KOPT-K1 (cell line): ENCODE measurements at regions not wholly inside any gene's neighbourhood (a gene's known extent, or its start where the extent isn't known, plus 50 kb on each side); places are given as distances from the start of the nearest gene placed in this dataset.

Source experiments
- H3K27ac ChIP-seq: fragments of 200-600 bp; sonication (generic); 2 replicates; pipeline ENCODE4 v1.5.1; 2016; ENCODE audit warnings: antibody characterized with exemption, mild to moderate bottlenecking, low read depth, low read length; ENCODE audit not compliant: poor library complexity, severe bottlenecking
- H3K36me3 ChIP-seq: fragments of 200-600 bp; sonication (generic); 2 replicates; pipeline ENCODE4 v1.5.1; 2017; ENCODE audit warnings: antibody characterized with exemption, mild to moderate bottlenecking, low read length, moderate library complexity; ENCODE audit not compliant: insufficient read depth
- H3K9me3 ChIP-seq: fragments of 200-600 bp; sonication (generic); 2 replicates; pipeline ENCODE4 v1.5.1; 2017; ENCODE audit warnings: antibody characterized with exemption, low read length, mild to moderate bottlenecking; ENCODE audit not compliant: insufficient read depth, poor library complexity, severe bottlenecking

DNA sequence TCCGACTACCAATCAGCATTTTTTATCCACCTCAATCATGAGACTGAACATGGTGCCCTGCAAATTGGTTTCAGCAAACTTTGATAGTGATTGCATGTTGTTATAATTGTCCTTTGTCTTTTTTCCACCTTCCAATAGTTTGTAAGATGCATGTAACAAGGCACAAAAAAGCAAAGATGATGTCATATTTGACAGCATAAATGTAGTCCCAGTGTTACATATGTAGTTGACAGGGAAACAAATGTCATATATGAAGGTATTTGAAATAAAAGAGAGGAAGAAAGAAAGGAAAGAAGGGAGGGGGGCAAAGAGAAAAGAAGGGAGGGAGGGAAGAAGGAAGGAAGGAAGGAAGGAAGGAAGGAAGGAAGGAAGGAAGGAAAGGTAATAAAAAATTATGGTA, 441.7 kb upstream of the CPEB2 start:
- no peaks in the 10 kb centered on the region for H3K9me3 ChIP-seq
- no peak overlapping the region for H3K27ac ChIP-seq
- no peaks in the 10 kb centered on the region for H3K36me3 ChIP-seq

DNA sequence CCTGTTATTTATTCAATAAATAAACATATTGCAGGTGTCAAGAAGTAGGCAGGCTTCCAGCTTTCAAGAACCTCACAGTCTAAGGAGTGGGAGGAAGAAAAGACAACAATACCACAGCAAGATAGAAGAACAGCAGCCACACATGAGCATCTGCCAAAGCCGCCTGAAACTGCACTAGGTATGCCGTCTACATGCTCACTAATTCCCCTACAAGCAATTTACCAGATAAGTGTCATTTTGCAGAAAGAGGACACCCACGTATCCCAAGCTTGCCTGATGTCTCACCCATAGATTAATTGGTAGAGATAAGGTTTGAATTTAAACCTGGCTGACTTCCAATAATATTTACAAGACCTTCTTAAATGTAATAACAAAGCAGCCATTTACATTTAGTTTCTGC, 439.4 kb upstream of the CPEB2 start:
- no peak overlapping the region for H3K27ac ChIP-seq
- no peaks in the 10 kb centered on the region for H3K36me3 ChIP-seq
- no peaks in the 10 kb centered on the region for H3K9me3 ChIP-seq

DNA sequence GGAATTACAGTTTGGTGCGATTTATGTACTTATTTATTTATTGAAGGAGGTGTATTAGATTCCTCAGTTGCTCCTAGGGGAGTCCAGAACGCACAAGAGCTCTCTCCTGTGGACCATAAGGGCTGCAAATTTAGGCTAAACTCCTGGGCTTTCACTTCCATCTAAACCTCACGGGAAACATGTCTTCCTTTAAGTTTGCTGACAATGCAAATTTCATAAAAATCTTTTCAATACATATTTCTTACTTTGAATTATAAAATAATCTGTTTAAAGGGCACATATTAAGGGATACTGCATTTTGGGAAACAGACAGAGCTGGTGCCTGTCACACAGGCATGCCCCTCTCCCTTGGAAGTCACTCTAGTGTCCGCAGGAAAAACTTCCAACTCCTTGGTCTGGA, 438.0 kb upstream of the CPEB2 start:
- no peak overlapping the region for H3K27ac ChIP-seq
- no peaks in the 10 kb centered on the region for H3K36me3 ChIP-seq
- H3K9me3 ChIP-seq = no peaks in the 10 kb centered on the region

DNA sequence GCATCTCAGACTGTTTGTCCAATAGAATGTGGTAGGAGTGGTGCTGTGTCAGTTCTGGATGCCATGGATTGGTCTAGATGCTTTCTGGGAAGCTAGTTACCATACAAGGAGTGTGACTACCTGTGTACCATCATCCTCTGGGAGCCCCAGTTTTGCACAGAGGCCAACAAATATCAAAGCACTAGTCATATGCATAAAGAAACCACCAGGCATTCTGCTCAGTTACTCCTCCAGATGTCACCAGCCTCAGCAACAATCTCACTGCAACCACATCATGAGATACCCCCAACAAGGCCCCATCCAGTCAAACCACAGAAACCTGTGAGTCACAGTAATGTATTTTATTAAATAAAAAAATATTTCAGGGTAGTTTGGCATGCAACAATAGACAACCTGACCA, 435.8 kb upstream of the CPEB2 start:
- H3K9me3 ChIP-seq = no peaks in the 10 kb centered on the region
- H3K36me3 ChIP-seq = no peaks in the 10 kb centered on the region
- no peak overlapping the region for H3K27ac ChIP-seq

DNA sequence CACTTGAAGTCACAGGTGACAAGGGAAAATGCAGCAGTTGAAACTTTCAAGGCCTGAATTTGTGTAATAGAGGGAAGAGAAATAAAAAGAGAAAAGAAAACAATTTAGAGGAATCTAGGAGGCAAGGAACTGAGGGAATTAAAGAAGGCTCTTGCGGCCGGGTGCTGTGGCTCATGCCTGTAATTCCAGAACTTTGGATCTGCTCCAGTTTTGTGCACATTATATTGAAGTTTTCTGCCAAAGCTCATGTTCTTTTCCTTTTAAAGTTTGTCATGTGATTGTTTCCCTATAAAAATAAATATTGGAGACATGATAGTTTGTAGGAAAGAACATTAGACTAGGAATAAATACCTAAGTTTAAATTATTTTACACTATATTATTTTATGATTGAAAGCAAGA, 433.9 kb upstream of the CPEB2 start:
- no peaks in the 10 kb centered on the region for H3K36me3 ChIP-seq
- no peak overlapping the region for H3K27ac ChIP-seq
- no peaks in the 10 kb centered on the region for H3K9me3 ChIP-seq

DNA sequence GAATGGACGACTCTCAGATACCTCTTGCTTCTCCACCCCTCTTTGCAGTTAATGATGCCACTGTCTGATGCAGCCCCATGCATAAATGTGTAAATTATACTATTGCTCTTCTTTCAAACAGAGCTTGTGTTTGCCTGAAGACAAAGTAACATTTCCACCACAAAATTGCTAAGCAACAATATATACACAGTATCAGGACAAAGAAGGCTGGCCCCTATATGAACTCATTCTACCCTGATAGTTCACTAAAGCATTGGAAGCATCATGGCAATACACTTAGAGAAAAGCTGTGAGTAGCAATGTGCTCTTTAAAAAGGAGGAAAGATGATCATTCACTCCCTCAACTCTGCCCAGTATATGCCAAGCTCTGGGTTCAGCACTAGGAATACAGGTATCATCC, 427.0 kb upstream of the CPEB2 start:
- no peaks in the 10 kb centered on the region for H3K9me3 ChIP-seq
- no peak overlapping the region for H3K27ac ChIP-seq
- H3K36me3 ChIP-seq = no peaks in the 10 kb centered on the region

DNA sequence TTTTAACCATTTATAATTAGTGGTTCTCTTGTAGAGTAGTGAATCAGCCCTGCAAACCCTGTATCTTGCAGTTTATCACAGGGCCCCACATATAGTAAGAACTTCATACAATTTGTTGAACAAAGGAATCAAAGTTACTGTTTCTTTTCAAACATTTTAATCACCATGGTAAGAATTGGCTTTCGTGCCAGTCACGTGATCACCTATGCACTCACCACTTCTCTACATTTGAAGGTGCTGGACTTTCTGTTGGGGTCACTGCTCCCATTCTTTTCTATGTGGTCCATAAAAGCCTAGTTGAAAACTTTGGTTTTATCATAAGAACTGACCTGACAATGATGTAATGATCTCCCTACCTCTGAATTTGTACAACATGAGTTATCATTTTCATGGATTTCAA, 426.4 kb upstream of the CPEB2 start:
- no peak overlapping the region for H3K27ac ChIP-seq
- no peaks in the 10 kb centered on the region for H3K9me3 ChIP-seq
- H3K36me3 ChIP-seq = no peaks in the 10 kb centered on the region

DNA sequence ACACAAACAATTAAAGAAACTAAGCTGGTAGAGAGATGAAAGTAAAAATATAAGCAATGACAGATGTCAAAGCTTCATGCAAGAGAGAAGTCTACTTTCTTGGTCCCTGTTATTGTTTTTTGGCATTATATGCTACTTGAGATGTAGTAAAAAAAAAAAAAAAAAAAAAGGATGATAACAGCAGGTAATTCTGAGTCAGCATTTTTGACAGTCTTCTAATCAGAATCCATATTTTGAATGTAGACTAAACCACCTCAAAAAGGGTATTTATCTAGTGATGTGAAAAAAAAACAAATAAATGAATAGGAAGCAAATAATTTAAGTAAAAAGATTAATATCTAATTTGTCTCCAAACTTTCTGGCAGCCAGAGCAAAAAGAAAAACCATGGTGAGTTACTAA, 422.2 kb upstream of the CPEB2 start:
- no peak overlapping the region for H3K27ac ChIP-seq
- no peaks in the 10 kb centered on the region for H3K36me3 ChIP-seq
- H3K9me3 ChIP-seq = no peaks in the 10 kb centered on the region

DNA sequence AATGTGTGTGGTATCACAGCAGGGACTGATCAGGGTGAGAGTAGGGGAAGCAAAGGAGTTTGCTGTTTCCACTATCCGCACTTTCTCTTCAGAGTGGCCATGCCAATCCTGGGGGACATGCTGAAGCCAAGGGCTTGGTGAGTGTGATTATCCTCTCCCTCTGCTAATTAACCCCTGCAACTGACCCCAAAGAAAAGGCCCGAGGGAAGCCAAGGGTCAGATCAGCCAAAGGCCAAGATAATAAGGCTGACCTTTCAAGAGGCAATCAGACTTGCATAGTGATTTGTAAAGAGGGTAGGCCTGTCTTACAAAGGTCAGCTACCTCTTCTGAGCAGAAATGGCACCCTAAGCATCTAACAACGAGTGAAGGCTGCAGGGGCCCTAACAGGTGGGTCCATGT, 420.5 kb upstream of the CPEB2 start:
- Histone ChIP-seq H3K27ac (no peak overlapping the region), H3K9me3 (no peaks in the 10 kb centered on the region), H3K36me3 (no peaks in the 10 kb centered on the region)

DNA sequence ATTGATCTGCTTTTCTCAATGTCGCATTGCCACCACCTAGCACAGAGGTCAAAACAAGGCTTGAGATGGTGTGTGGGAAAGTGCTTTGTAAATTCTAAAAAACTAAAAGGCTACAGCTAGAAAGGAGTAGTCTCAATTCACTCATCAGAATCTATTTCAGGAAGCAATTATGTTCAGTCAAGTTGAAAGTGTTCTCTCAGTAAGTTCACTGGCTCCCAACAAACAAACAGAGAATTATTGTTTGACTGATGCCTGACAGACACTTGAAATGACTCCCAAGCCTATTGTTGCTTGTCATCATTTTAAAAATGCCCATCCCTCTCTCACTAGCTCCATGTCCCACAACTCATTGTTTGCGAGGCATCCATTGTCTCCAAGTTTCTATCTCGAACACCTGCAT, 419.6 kb upstream of the CPEB2 start:
- Histone ChIP-seq H3K9me3 (no peaks in the 10 kb centered on the region), H3K36me3 (no peaks in the 10 kb centered on the region), H3K27ac (no peak overlapping the region)

DNA sequence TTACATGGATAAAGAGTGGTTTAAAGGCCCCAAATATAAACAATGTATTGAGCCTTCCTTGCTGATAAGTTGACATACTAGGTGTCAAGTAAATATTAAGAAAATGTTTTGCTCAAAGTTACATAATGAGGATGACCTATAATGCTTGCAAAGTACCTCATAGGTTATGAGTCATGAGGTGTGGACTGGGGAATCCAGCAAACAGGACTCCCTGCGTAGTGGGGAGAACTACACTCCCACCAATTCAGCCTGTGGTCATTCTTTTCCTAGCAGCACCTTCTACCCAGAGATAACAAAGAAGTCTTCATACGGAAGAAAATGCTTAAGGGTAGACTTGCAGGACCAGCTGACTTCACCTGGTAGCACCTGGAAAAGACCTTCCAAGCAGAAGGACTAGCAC, 418.9 kb upstream of the CPEB2 start:
- Histone ChIP-seq H3K36me3 (no peaks in the 10 kb centered on the region), H3K9me3 (no peaks in the 10 kb centered on the region), H3K27ac (no peak overlapping the region)

DNA sequence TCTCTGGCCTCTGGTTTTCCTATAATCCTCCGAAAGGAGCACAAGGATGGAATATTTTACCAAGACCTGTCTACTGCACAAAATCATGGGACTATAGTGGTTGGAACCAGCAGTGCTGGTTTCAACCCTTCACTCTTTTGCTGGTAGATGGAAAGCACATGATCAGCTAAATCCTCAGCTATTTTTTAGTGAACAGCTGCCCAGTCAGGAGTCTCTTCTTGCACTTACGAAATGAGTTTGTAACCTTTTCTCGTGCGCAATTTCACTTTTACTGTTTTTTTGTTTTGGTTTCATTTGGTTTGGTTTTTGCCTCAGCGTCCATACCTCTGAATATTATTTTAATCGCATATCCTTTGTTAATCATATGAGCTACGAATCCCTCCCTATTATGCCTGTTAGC, 418.5 kb upstream of the CPEB2 start:
- Histone ChIP-seq H3K27ac (no peak overlapping the region), H3K9me3 (no peaks in the 10 kb centered on the region), H3K36me3 (no peaks in the 10 kb centered on the region)

DNA sequence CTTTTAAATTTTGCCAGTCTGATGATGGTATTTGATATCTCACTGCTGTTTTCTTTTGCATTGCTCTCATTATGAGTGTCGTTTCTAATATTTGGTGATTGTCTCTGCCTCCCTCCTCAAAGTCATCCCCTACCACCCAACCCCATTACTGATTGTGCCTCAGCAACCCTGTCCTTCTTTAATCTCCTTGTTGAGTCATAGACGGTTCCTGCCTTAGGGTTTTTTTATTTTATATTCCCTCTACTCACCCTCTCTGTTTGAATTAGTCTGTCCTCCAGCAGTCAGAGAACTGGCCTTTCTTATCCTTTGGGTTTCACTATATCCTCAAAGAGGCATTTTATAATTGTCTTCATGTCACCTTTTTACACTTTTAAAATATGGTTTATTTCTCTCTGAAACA, 409.3 kb upstream of the CPEB2 start:
- Histone ChIP-seq H3K27ac (no peak overlapping the region), H3K9me3 (no peaks in the 10 kb centered on the region), H3K36me3 (no peaks in the 10 kb centered on the region)

DNA sequence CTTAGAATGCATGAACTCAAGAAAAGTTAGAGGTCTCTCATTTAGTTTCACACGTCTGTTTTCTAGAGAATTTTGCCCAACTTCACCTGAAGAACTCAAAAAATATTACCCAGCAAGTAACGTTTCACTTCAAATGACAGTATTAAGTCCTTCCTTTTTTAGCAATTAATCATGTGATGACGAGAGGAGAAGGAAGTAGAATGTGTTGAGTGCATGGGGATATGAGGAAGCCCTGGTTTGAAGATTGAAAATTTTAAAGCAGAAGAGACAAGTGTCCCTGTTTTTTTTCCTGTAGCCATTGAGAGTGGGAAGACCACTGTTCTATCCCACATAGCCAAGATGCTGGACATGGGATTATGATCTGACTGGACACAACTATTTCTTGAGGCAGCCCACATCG, 406.3 kb upstream of the CPEB2 start:
- Histone ChIP-seq H3K27ac (no peak overlapping the region), H3K36me3 (no peaks in the 10 kb centered on the region), H3K9me3 (no peaks in the 10 kb centered on the region)

DNA sequence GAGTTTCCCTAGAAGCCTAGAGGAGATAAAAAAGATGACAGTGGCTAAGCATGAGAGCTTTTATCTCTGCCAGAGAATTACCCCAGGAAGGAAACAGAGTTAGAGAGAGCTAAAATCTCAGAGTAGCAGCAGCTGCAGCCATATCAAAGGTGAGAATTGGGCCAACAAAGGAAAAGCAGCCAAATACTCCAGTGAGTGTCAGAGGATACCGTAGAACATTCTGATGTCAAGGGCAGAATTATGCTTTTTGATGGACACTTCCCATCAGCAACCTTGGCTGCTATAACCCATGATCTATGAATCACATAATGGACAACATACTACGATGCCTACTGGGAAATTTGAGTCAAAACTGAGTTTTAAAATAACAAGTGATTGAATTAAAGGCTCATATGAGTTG, 405.8 kb upstream of the CPEB2 start:
- no peaks in the 10 kb centered on the region for H3K36me3 ChIP-seq
- H3K9me3 ChIP-seq = no peaks in the 10 kb centered on the region
- H3K27ac ChIP-seq = no peak overlapping the region

DNA sequence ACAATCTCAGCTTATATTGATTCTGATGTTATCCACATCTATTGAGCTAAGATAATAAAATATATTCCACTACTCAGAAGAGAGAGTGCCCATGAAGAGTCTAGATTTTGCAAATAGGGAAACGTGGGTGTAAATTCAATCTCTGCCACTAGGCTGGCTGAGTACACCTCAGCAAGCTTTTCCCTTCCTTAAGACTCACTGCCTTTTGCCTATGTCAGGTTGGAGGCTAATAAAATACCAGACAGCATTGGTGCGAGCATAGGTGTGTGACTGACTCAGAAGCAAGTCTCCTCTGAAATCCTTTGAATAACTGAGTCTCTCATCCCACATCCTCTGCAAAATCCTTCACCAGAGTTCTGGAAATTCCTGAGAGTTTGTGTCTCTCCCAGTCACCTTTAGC, 405.4 kb upstream of the CPEB2 start:
- Histone ChIP-seq H3K9me3 (no peaks in the 10 kb centered on the region), H3K27ac (no peak overlapping the region), H3K36me3 (no peaks in the 10 kb centered on the region)

DNA sequence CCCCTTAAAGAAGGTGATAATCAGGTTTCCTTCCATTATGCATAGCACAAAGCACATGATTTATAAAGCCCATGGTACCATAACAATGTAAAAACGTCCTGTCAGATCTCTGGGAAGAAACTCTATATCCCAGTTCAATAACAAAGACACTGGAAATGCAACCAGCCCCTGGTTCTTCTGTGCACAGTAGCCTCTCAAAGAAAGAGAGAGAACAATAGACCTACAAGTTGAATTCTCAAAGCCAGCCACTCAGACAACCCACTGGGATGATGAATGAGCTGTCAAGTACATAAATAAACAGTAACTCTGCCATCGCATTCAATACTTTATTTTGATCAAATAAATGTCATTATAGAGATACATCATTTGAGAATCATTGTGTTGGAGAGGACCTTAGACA, 400.1 kb upstream of the CPEB2 start:
- H3K36me3 ChIP-seq = no peaks in the 10 kb centered on the region
- no peaks in the 10 kb centered on the region for H3K9me3 ChIP-seq
- no peak overlapping the region for H3K27ac ChIP-seq
